BLaER1 (cell line): ENCODE measurements at regions not wholly inside any gene's neighbourhood (a gene's known extent, or its start where the extent isn't known, plus 50 kb on each side); places are given as distances from the start of the nearest gene placed in this dataset.

Experiments
- H3K27ac ChIP-seq: shearing (Covaris generic); formaldehyde crosslinking; 2 replicates; pipeline ENCODE4 v1.8.1; 2022
- H3K27me3 ChIP-seq: shearing (Covaris generic); formaldehyde crosslinking; 2 replicates; pipeline ENCODE4 v1.8.1; 2022
- H3K36me3 ChIP-seq: shearing (Covaris generic); formaldehyde crosslinking; 2 replicates; pipeline ENCODE4 v1.8.1; 2022
- H3K4me1 ChIP-seq: shearing (Covaris generic); formaldehyde crosslinking; 2 replicates; pipeline ENCODE4 v1.8.1; 2022
- H3K4me2 ChIP-seq: shearing (Covaris generic); formaldehyde crosslinking; 2 replicates; pipeline ENCODE4 v1.8.1; 2022
- H3K4me3 ChIP-seq: shearing (Covaris generic); formaldehyde crosslinking; 2 replicates; pipeline ENCODE4 v1.8.1; 2022
- H3K9ac ChIP-seq: shearing (Covaris generic); formaldehyde crosslinking; 2 replicates; pipeline ENCODE4 v1.8.1; 2022
- H3K9me3 ChIP-seq: shearing (Covaris generic); formaldehyde crosslinking; 2 replicates; pipeline ENCODE4 v1.8.1; 2022
- H4K20me1 ChIP-seq: shearing (Covaris generic); formaldehyde crosslinking; 2 replicates; pipeline ENCODE4 v1.8.1; 2022
- Cebpa-rat ChIP-seq: shearing (Covaris generic); IDR thresholded peaks from 2 replicates; pipeline ENCODE4 v1.8.1; 2022

GRCh38 chr2:18934886-18935285, 345.5 kb upstream of the NT5C1B start:
- no peak overlapping the region for H3K4me2 ChIP-seq
- H3K27ac ChIP-seq = no peak overlapping the region
- no peak for TF ChIP-seq Cebpa-rat
- no peaks in the 10 kb centered on the region for H3K4me1 ChIP-seq
- H3K9ac ChIP-seq = no peak overlapping the region
- H3K27me3 ChIP-seq = no peaks in the 10 kb centered on the region
- no peaks in the 10 kb centered on the region for H3K36me3 ChIP-seq
- no peak overlapping the region for H3K4me3 ChIP-seq
- H4K20me1 ChIP-seq = no peaks in the 10 kb centered on the region
- H3K9me3 ChIP-seq = no peaks in the 10 kb centered on the region

GRCh38 chr2:18932853-18933252, 343.5 kb upstream of the NT5C1B start:
- Histone ChIP-seq H3K9me3 (peaks cover 3% of the 10 kb centered on the region; the same call in 1 of the 2 replicates), H3K4me3 (no peak overlapping the region), H3K27me3 (no peaks in the 10 kb centered on the region), H3K4me2 (no peak overlapping the region), H3K36me3 (no peaks in the 10 kb centered on the region), H3K9ac (no peak overlapping the region), H3K27ac (no peak overlapping the region), H3K4me1 (no peaks in the 10 kb centered on the region), H4K20me1 (no peaks in the 10 kb centered on the region)
- TF ChIP-seq Cebpa-rat = no peak

- no peak for TF ChIP-seq Cebpa-rat
Measured at GRCh38 chr2:18930971-18931370, 341.6 kb upstream of the NT5C1B start.

GRCh38 chr2:18927525-18928232, 338.3 kb upstream of the NT5C1B start:
- Histone ChIP-seq H3K4me2 (no peak overlapping the region), H3K4me3 (no peak overlapping the region), H3K9ac (no peak overlapping the region), H3K36me3 (no peaks in the 10 kb centered on the region), H3K27ac (no peak overlapping the region), H4K20me1 (no peaks in the 10 kb centered on the region), H3K27me3 (no peaks in the 10 kb centered on the region), H3K9me3 (peaks cover 13% of the 10 kb centered on the region), H3K4me1 (0 out of 2 replicates have a peak, but pooled peaks cover 5% of the 10 kb centered on the region)
- TF ChIP-seq Cebpa-rat = no peak

More at GRCh38 chr2:18930971-18931370, 341.6 kb upstream of the NT5C1B start:
- Histone ChIP-seq H3K9me3 (peaks cover 13% of the 10 kb centered on the region), H3K9ac (no peak overlapping the region), H4K20me1 (no peaks in the 10 kb centered on the region), H3K4me3 (no peak overlapping the region), H3K4me2 (no peak overlapping the region), H3K27me3 (no peaks in the 10 kb centered on the region), H3K27ac (no peak overlapping the region), H3K4me1 (0 out of 2 replicates have a peak, but pooled peaks cover 5% of the 10 kb centered on the region), H3K36me3 (no peaks in the 10 kb centered on the region)

GRCh38 chr2:18926631-18927524, 337.5 kb upstream of the NT5C1B start:
- Histone ChIP-seq H3K9ac (no peak overlapping the region), H4K20me1 (no peaks in the 10 kb centered on the region), H3K9me3 (peaks cover 13% of the 10 kb centered on the region), H3K27me3 (no peaks in the 10 kb centered on the region), H3K4me3 (no peak overlapping the region), H3K4me1 (0 out of 2 replicates have a peak, but pooled peaks cover 5% of the 10 kb centered on the region), H3K36me3 (no peaks in the 10 kb centered on the region), H3K4me2 (no peak overlapping the region), H3K27ac (no peak overlapping the region)
- no peak for TF ChIP-seq Cebpa-rat

GRCh38 chr2:18925296-18925695, 335.9 kb upstream of the NT5C1B start:
- H3K36me3 ChIP-seq = no peaks in the 10 kb centered on the region
- 0 out of 2 replicates have a peak, but pooled peaks cover 5% of the 10 kb centered on the region for H3K4me1 ChIP-seq
- no peak overlapping the region for H3K4me3 ChIP-seq
- no peaks in the 10 kb centered on the region for H4K20me1 ChIP-seq
- H3K4me2 ChIP-seq = no peak overlapping the region
- no peaks in the 10 kb centered on the region for H3K27me3 ChIP-seq
- H3K9me3 ChIP-seq = peaks cover 13% of the 10 kb centered on the region
- no peak for TF ChIP-seq Cebpa-rat
- no peak overlapping the region for H3K27ac ChIP-seq
- no peak overlapping the region for H3K9ac ChIP-seq

- Histone ChIP-seq H3K4me3 (no peak overlapping the region), H3K27me3 (no peaks in the 10 kb centered on the region), H3K9me3 (peaks cover 13% of the 10 kb centered on the region), H4K20me1 (no peaks in the 10 kb centered on the region), H3K27ac (no peak overlapping the region), H3K36me3 (no peaks in the 10 kb centered on the region), H3K9ac (no peak overlapping the region), H3K4me2 (no peak overlapping the region), H3K4me1 (0 out of 2 replicates have a peak, but pooled peaks cover 5% of the 10 kb centered on the region)
- no peak for TF ChIP-seq Cebpa-rat
Measured at GRCh38 chr2:18924886-18925285, 335.5 kb upstream of the NT5C1B start.

GRCh38 chr2:18924386-18924785, 335.0 kb upstream of the NT5C1B start:
- no peak for TF ChIP-seq Cebpa-rat

GRCh38 chr2:18922276-18922675, 332.9 kb upstream of the NT5C1B start:
- no peaks in the 10 kb centered on the region for H3K27me3 ChIP-seq
- 0 out of 2 replicates have a peak, but pooled peaks cover 5% of the 10 kb centered on the region for H3K4me1 ChIP-seq
- H3K9ac ChIP-seq = no peak overlapping the region
- no peak overlapping the region for H3K27ac ChIP-seq
- H3K9me3 ChIP-seq = peaks cover 4% of the 10 kb centered on the region; the same call in 1 of the 2 replicates
- no peak overlapping the region for H3K4me3 ChIP-seq
- no peak overlapping the region for H3K4me2 ChIP-seq
- TF ChIP-seq Cebpa-rat = no peak
- H4K20me1 ChIP-seq = no peaks in the 10 kb centered on the region
- no peaks in the 10 kb centered on the region for H3K36me3 ChIP-seq

More at GRCh38 chr2:18924386-18924785, 335.0 kb upstream of the NT5C1B start:
- Histone ChIP-seq H3K9me3 (peaks cover 13% of the 10 kb centered on the region), H3K4me2 (no peak overlapping the region), H3K27ac (no peak overlapping the region), H4K20me1 (no peaks in the 10 kb centered on the region), H3K27me3 (no peaks in the 10 kb centered on the region), H3K9ac (no peak overlapping the region), H3K36me3 (no peaks in the 10 kb centered on the region), H3K4me3 (no peak overlapping the region), H3K4me1 (0 out of 2 replicates have a peak, but pooled peaks cover 5% of the 10 kb centered on the region)

GRCh38 chr2:18918280-18918679, 328.9 kb upstream of the NT5C1B start:
- TF ChIP-seq Cebpa-rat = no peak
- Histone ChIP-seq H3K4me2 (no peak overlapping the region), H4K20me1 (no peaks in the 10 kb centered on the region), H3K9ac (no peak overlapping the region), H3K4me1 (no peaks in the 10 kb centered on the region), H3K27ac (no peak overlapping the region), H3K9me3 (no peaks in the 10 kb centered on the region), H3K27me3 (no peaks in the 10 kb centered on the region), H3K36me3 (no peaks in the 10 kb centered on the region), H3K4me3 (no peak overlapping the region)
